Thoracic aorta (tissue), 2 donors: ENCODE measurements at regions not wholly inside any gene's neighbourhood (a gene's known extent, or its start where the extent isn't known, plus 50 kb on each side); places are given as distances from the start of the nearest gene placed in this dataset.

Source experiments
- ATAC-seq: fragments of 150-250 bp; one replicate; pipeline ENCODE4 v1.8.0; 2017; ENCODE audit warnings: low read depth; ENCODE audit not compliant: insufficient number of reproducible peaks, low FRiP score
- DNase-seq: peaks from one replicate; pipeline ENCODE4 v3.0.0-alpha.2; 2020; ENCODE audit warnings: low spot score
- H3K27ac ChIP-seq, 2 donors: fragments of 200-600 bp; sonication (generic); 1 replicate in 1 of 2; 2 replicates in 1 of 2; pipeline ENCODE4 v1.5.1; 2016; ENCODE audit warnings: mild to moderate bottlenecking in 2 of 2, moderate library complexity in 2 of 2
- H3K27me3 ChIP-seq: fragments of 200-600 bp; sonication (generic); replicated peaks from 2 replicates; pipeline ENCODE4 v1.6.0; 2016; ENCODE audit warnings: mild to moderate bottlenecking; ENCODE audit not compliant: insufficient read depth
- H3K36me3 ChIP-seq: fragments of 200-600 bp; sonication (generic); one replicate; pipeline ENCODE4 v1.5.1; 2016
- H3K4me1 ChIP-seq, 2 donors: fragments of 200-600 bp; sonication (generic); 1 replicate in 1 of 2; 2 replicates in 1 of 2; pipeline versions ENCODE4 v1.5.1 to v1.6.0; 2016; ENCODE audit warnings: low read depth in 2 of 2, mild to moderate bottlenecking in 1 of 2; ENCODE audit not compliant: control insufficient read depth in 1 of 2
- H3K4me3 ChIP-seq: fragments of 200-600 bp; sonication (generic); 2 replicates; pipeline ENCODE4 v1.5.1; 2016; ENCODE audit warnings: mild to moderate bottlenecking
- H3K9me3 ChIP-seq: fragments of 200-600 bp; sonication (generic); 2 replicates; pipeline ENCODE4 v1.5.1; 2016
- CTCF ChIP-seq: fragments of 200-600 bp; sonication (generic); IDR thresholded peaks from one replicate; pipeline ENCODE4 v1.5.1; 2019; ENCODE audit warnings: antibody characterized with exemption

GRCh38 chr6:168385037-168385759 is 55.8 kb upstream of the SMOC2 start:
- no peak for TF ChIP-seq CTCF
- Histone ChIP-seq H3K9me3 (no peaks in the 10 kb centered on the region), H3K27me3 (no peaks in the 10 kb centered on the region), H3K4me3 (peak overlapping the region; percentile 65), H3K36me3 (no peaks in the 10 kb centered on the region), H3K27ac (peak overlapping the region; percentile 73 to 91), H3K4me1 (peaks cover 0 to 49% of the 10 kb centered on the region in 2 donors)
- ATAC-seq (no peak), DNase-seq (no peak)

- peaks cover 0 to 49% of the 10 kb centered on the region in 2 donors for H3K4me1 ChIP-seq
- DNase-seq = no peak
- no peak for TF ChIP-seq CTCF
- ATAC-seq = no peak
- H3K27ac ChIP-seq = peak overlapping the region in 1 of 2 donors; percentile 73
- H3K36me3 ChIP-seq = no peaks in the 10 kb centered on the region
- H3K9me3 ChIP-seq = no peaks in the 10 kb centered on the region
- no peaks in the 10 kb centered on the region for H3K27me3 ChIP-seq
- peak overlapping the region; percentile 65 for H3K4me3 ChIP-seq
Measured at GRCh38 chr6:168385858-168386735, 54.9 kb upstream of the SMOC2 start.

- TF ChIP-seq CTCF = no peak
- H3K27ac ChIP-seq = no peak overlapping the region
- no peak for DNase-seq
- no peaks in the 10 kb centered on the region for H3K36me3 ChIP-seq
- H3K27me3 ChIP-seq = no peaks in the 10 kb centered on the region
- H3K4me1 ChIP-seq = peaks cover 0 to 41% of the 10 kb centered on the region in 2 donors
- H3K9me3 ChIP-seq = no peaks in the 10 kb centered on the region
- no peak for ATAC-seq
- H3K4me3 ChIP-seq = no peak overlapping the region
Measured at GRCh38 chr6:168386973-168387372, 54.0 kb upstream of the SMOC2 start.

GRCh38 chr6:168387426-168387825 is 53.6 kb upstream of the SMOC2 start:
- ATAC-seq (no peak), DNase-seq (no peak)
- H3K4me1 ChIP-seq = peaks cover 0 to 38% of the 10 kb centered on the region in 2 donors
- H3K9me3 ChIP-seq = no peaks in the 10 kb centered on the region
- no peaks in the 10 kb centered on the region for H3K36me3 ChIP-seq
- no peak for TF ChIP-seq CTCF
- no peak overlapping the region for H3K4me3 ChIP-seq
- no peaks in the 10 kb centered on the region for H3K27me3 ChIP-seq
- no peak overlapping the region for H3K27ac ChIP-seq

GRCh38 chr6:168387911-168388310 is 53.1 kb upstream of the SMOC2 start:
- Histone ChIP-seq H3K27me3 (no peaks in the 10 kb centered on the region), H3K4me3 (no peak overlapping the region), H3K36me3 (no peaks in the 10 kb centered on the region), H3K4me1 (peaks cover 0 to 33% of the 10 kb centered on the region in 2 donors), H3K9me3 (no peaks in the 10 kb centered on the region), H3K27ac (no peak overlapping the region)
- ATAC-seq (no peak), DNase-seq (no peak)
- TF ChIP-seq CTCF = no peak
